ENCODE measurements at regions not wholly inside any gene's neighbourhood (a gene's known extent, or its start where the extent isn't known, plus 50 kb on each side); places are given as distances from the start of the nearest gene placed in this dataset.

- TF ChIP-seq EZH2 (IDR thresholded peaks at IDR 0.05): no peak
- no peak for TF ChIP-seq POLR2AphosphoS5 (IDR thresholded peaks at IDR 0.05; ENCODE audit: borderline replicate concordance, low read depth, low read length)
- TF ChIP-seq FOXP2 (optimal IDR thresholded peaks at IDR 0.05; ENCODE audit: control extremely low read depth, extremely low read length, insufficient read depth): no peak
These were observed 223.6 kb upstream of the CTNNB1 start for GRCh38 chr3:40975711-40976121.

All from SK-N-MC (cell line).